Liver (tissue), 8 donors: ENCODE measurements at regions not wholly inside any gene's neighbourhood (a gene's known extent, or its start where the extent isn't known, plus 50 kb on each side); places are given as distances from the start of the nearest gene placed in this dataset.

Experiments
- DNase-seq: peaks from one replicate; pipeline ENCODE4 v3.0.0-alpha.2; 2017; ENCODE audit warnings: low spot score
- H3K27ac ChIP-seq, 2 donors: one replicate each; pipeline ENCODE4 v1.7.0; 2013; ENCODE audit warnings: inconsistent platforms in 2 of 2, low read length in 2 of 2, control low read depth in 1 of 2, low read depth in 1 of 2, mild to moderate bottlenecking in 1 of 2
- H3K27me3 ChIP-seq, 4 donors: one replicate each; pipeline versions ENCODE4 v1.6.1 to v1.7.0; 2013; ENCODE audit warnings: low read length in 3 of 4, inconsistent platforms in 1 of 4, mild to moderate bottlenecking in 1 of 4, moderate library complexity in 1 of 4; ENCODE audit not compliant: control insufficient read depth in 4 of 4, insufficient read depth in 4 of 4
- H3K36me3 ChIP-seq, 4 donors: one replicate each; pipeline versions ENCODE4 v1.6.1 to v1.7.0; 2013; ENCODE audit warnings: low read length in 3 of 4, mild to moderate bottlenecking in 3 of 4, low read depth in 1 of 4, moderate library complexity in 1 of 4; ENCODE audit not compliant: control insufficient read depth in 4 of 4, insufficient read depth in 3 of 4
- H3K4me1 ChIP-seq, 4 donors: one replicate each; pipeline versions ENCODE4 v1.6.1 to v1.7.0; 2013; ENCODE audit warnings: low read length in 3 of 4, mild to moderate bottlenecking in 3 of 4, moderate library complexity in 1 of 4; ENCODE audit not compliant: control insufficient read depth in 4 of 4, insufficient read depth in 4 of 4
- H3K4me3 ChIP-seq, 3 donors: one replicate each; pipeline versions ENCODE4 v1.6.1 to v1.7.0; 2013; ENCODE audit warnings: low read length in 3 of 3, control low read depth in 1 of 3, low read depth in 1 of 3, mild to moderate bottlenecking in 1 of 3
- H3K9ac ChIP-seq, 2 donors: one replicate each; pipeline ENCODE4 v1.7.0; 2013; ENCODE audit warnings: low read length in 2 of 2, mild to moderate bottlenecking in 2 of 2, moderate library complexity in 2 of 2, control low read depth in 1 of 2, low read depth in 1 of 2
- H3K9me3 ChIP-seq, 4 donors: one replicate each; pipeline versions ENCODE4 v1.6.1 to v1.7.0; 2013; ENCODE audit warnings: low read length in 3 of 4; ENCODE audit not compliant: control insufficient read depth in 4 of 4
- EGR1 ChIP-seq, 2 donors: IDR thresholded peaks; 2 replicates each; pipeline ENCODE4 v1.6.1; 2016 to 2018; ENCODE audit warnings: antibody characterized with exemption in 2 of 2, low read depth in 2 of 2
- FOXA1 ChIP-seq: IDR thresholded peaks from 2 replicates; pipeline ENCODE4 v1.6.1; 2016; ENCODE audit warnings: antibody characterized with exemption
- FOXA2 ChIP-seq: IDR thresholded peaks from 2 replicates; pipeline ENCODE4 v1.6.1; 2016; ENCODE audit warnings: antibody characterized with exemption
- GABPA ChIP-seq, 2 donors: IDR thresholded peaks in 1 of 2; conservative IDR thresholded peaks in 1 of 2; 2 replicates each; pipeline ENCODE4 v1.6.1; 2016; ENCODE audit warnings: antibody characterized with exemption in 2 of 2, mild to moderate bottlenecking in 1 of 2, moderate library complexity in 1 of 2
- HNF4A ChIP-seq, 2 donors: conservative IDR thresholded peaks; 2 replicates each; pipeline ENCODE4 v1.6.1; 2016; ENCODE audit warnings: antibody characterized with exemption in 2 of 2, mild to moderate bottlenecking in 2 of 2
- HNF4G ChIP-seq: IDR thresholded peaks from 2 replicates; pipeline ENCODE4 v1.6.1; 2016; ENCODE audit warnings: antibody characterized with exemption
- JUND ChIP-seq, 2 donors: IDR thresholded peaks; 2 replicates each; pipeline ENCODE4 v1.6.1; 2016; ENCODE audit warnings: antibody characterized with exemption in 2 of 2
- NR2F2 ChIP-seq: IDR thresholded peaks from 2 replicates; pipeline ENCODE4 v1.6.1; 2016; ENCODE audit warnings: antibody characterized with exemption
- RAD21 ChIP-seq, 2 donors: IDR thresholded peaks; 2 replicates each; pipeline ENCODE4 v1.6.1; 2016; ENCODE audit warnings: antibody characterized with exemption in 2 of 2, mild to moderate bottlenecking in 2 of 2
- SP1 ChIP-seq: IDR thresholded peaks from 2 replicates; pipeline ENCODE4 v1.6.1; 2018; ENCODE audit warnings: antibody characterized with exemption, mild to moderate bottlenecking
- TAF1 ChIP-seq: conservative IDR thresholded peaks from 2 replicates; pipeline ENCODE4 v1.6.1; 2016; ENCODE audit warnings: antibody characterized with exemption, mild to moderate bottlenecking
- YY1 ChIP-seq: IDR thresholded peaks from 2 replicates; pipeline ENCODE4 v1.6.1; 2016; ENCODE audit warnings: antibody characterized with exemption, mild to moderate bottlenecking
- WGBS: extraction: QIAGEN DNeasy Blood & Tissue Kit; methylation state at CpG from one replicate; pipeline ENCODE4 v1.1.7; 2013; 5-methylcytosine and 5-hydroxymethylcytosine counted together
- TF ChIP-seq, protein P1 (sequence below): IDR thresholded peaks from 2 replicates; pipeline ENCODE4 v1.6.1; 2016; ENCODE audit warnings: antibody characterized with exemption
- TF ChIP-seq, protein P2 (sequence below): IDR thresholded peaks from 2 replicates; pipeline ENCODE4 v1.6.1; 2016; ENCODE audit warnings: antibody characterized with exemption, mild to moderate bottlenecking
- TF ChIP-seq, protein P3 (sequence below): IDR thresholded peaks from 2 replicates; pipeline ENCODE4 v1.6.1; 2016; ENCODE audit warnings: antibody characterized with exemption
- TF ChIP-seq, protein P4 (sequence below): fragments of 150-350 bp; IDR thresholded peaks from 2 replicates; pipeline ENCODE4 v1.5.1; 2017; ENCODE audit warnings: improper control_type of control experiment, low read depth, low read length; ENCODE audit not compliant: missing input control
- donor health status: healthy.
- donor health status: healthy.
- donor health status: healthy.
- donor health status: healthy.
- donor health status: healthy.

DNA sequence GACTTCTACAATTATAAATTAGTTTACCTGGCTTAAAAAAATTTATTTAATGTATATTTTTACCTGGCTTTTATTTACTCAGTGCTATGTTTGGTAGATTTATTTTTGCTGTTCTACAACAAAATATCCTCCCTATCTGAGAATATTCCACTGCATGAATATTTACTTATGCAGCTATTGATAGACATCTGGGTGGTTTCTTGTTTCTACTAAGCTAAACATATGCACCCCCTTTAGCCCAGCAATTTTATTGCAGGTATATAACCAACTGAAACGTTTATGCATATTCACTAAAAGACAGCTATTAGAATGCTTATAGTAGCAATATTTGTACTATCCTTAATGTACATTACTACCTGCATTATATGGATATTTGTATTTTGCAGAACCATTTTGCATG, 187.7 kb upstream of the CPHXL start:
- WGBS, result 29% methylated on average over 1 of the region's 1 CpG
- Histone ChIP-seq H3K27ac (no peak overlapping the region), H3K4me3 (no peak overlapping the region), H3K9me3 (no peaks in the 10 kb centered on the region), H3K36me3 (no peaks in the 10 kb centered on the region), H3K4me1 (no peaks in the 10 kb centered on the region), H3K27me3 (peaks cover 0 to 7% (median 0%) of the 10 kb centered on the region in 4 donors), H3K9ac (no peak overlapping the region)
- TF ChIP-seq JUND (IDR thresholded peaks at IDR 0.05), result no peak
- TF ChIP-seq GABPA (IDR thresholded peaks at IDR 0.05 in 1 of 2, conservative IDR thresholded peaks at IDR 0.05 in 1 of 2), result no peak
- TF ChIP-seq TAF1, result no peak
- TF ChIP-seq, protein P1, sequence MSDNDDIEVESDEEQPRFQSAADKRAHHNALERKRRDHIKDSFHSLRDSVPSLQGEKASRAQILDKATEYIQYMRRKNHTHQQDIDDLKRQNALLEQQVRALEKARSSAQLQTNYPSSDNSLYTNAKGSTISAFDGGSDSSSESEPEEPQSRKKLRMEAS, result no peak
- TF ChIP-seq FOXA1, result no peak
- TF ChIP-seq HNF4A (conservative IDR thresholded peaks at IDR 0.05), result no peak
- no peak for TF ChIP-seq RAD21 (IDR thresholded peaks at IDR 0.05)
- no peak for TF ChIP-seq NR2F2
- TF ChIP-seq EGR1 (IDR thresholded peaks at IDR 0.05; ENCODE audit: low read depth in 2 of 2), result no peak
- TF ChIP-seq YY1, result no peak
- TF ChIP-seq, protein P2, sequence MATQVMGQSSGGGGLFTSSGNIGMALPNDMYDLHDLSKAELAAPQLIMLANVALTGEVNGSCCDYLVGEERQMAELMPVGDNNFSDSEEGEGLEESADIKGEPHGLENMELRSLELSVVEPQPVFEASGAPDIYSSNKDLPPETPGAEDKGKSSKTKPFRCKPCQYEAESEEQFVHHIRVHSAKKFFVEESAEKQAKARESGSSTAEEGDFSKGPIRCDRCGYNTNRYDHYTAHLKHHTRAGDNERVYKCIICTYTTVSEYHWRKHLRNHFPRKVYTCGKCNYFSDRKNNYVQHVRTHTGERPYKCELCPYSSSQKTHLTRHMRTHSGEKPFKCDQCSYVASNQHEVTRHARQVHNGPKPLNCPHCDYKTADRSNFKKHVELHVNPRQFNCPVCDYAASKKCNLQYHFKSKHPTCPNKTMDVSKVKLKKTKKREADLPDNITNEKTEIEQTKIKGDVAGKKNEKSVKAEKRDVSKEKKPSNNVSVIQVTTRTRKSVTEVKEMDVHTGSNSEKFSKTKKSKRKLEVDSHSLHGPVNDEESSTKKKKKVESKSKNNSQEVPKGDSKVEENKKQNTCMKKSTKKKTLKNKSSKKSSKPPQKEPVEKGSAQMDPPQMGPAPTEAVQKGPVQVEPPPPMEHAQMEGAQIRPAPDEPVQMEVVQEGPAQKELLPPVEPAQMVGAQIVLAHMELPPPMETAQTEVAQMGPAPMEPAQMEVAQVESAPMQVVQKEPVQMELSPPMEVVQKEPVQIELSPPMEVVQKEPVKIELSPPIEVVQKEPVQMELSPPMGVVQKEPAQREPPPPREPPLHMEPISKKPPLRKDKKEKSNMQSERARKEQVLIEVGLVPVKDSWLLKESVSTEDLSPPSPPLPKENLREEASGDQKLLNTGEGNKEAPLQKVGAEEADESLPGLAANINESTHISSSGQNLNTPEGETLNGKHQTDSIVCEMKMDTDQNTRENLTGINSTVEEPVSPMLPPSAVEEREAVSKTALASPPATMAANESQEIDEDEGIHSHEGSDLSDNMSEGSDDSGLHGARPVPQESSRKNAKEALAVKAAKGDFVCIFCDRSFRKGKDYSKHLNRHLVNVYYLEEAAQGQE, result no peak
- TF ChIP-seq HNF4G, result no peak
- TF ChIP-seq FOXA2, result no peak
- TF ChIP-seq SP1, result no peak
- DNase-seq, result no peak

DNA sequence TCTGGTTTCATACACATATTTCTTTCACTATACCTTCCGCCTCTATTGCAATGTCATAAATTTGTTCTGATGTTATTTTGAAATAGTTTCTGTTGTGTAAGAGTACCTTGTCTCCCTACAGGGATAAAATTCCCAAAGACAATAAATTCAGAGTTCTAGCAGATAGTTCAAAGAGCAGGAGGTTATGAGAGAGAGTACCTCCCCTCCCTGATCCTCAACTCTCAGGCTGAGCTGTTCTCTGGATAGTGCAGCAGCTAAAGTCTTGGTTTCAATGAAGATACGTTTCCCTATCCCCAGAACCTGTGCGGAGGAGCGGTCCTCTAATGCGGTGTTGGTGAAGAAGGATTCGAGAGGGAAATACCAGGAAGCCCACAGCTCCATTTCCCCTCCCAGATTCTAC, 190.2 kb upstream of the CPHXL start:
- no peak overlapping the region for H3K4me3 ChIP-seq
- H3K27ac ChIP-seq, result no peak overlapping the region
- no peaks in the 10 kb centered on the region for H3K9me3 ChIP-seq
- DNase-seq, result no peak
- no peaks in the 10 kb centered on the region for H3K36me3 ChIP-seq
- no peak overlapping the region for H3K9ac ChIP-seq
- 85% methylated on average over 6 of the region's 6 CpGs for WGBS
- peaks cover 0 to 7% (median 0%) of the 10 kb centered on the region in 4 donors for H3K27me3 ChIP-seq
- TF ChIP-seq YY1 (no peak), RAD21 (IDR thresholded peaks at IDR 0.05) (no peak), SP1 (no peak), HNF4G (no peak)
- TF ChIP-seq, protein P3, sequence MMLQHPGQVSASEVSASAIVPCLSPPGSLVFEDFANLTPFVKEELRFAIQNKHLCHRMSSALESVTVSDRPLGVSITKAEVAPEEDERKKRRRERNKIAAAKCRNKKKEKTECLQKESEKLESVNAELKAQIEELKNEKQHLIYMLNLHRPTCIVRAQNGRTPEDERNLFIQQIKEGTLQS, result no peak
- TF ChIP-seq, protein P4, sequence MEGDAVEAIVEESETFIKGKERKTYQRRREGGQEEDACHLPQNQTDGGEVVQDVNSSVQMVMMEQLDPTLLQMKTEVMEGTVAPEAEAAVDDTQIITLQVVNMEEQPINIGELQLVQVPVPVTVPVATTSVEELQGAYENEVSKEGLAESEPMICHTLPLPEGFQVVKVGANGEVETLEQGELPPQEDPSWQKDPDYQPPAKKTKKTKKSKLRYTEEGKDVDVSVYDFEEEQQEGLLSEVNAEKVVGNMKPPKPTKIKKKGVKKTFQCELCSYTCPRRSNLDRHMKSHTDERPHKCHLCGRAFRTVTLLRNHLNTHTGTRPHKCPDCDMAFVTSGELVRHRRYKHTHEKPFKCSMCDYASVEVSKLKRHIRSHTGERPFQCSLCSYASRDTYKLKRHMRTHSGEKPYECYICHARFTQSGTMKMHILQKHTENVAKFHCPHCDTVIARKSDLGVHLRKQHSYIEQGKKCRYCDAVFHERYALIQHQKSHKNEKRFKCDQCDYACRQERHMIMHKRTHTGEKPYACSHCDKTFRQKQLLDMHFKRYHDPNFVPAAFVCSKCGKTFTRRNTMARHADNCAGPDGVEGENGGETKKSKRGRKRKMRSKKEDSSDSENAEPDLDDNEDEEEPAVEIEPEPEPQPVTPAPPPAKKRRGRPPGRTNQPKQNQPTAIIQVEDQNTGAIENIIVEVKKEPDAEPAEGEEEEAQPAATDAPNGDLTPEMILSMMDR, result no peak
- TF ChIP-seq, protein P2, result no peak
- H3K4me1 ChIP-seq, result no peaks in the 10 kb centered on the region
